WERI-Rb-1 (cell line): ENCODE measurements at regions not wholly inside any gene's neighbourhood (a gene's known extent, or its start where the extent isn't known, plus 50 kb on each side); places are given as distances from the start of the nearest gene placed in this dataset.

ENCODE experiments used
- DNase-seq: peaks from one replicate; pipeline ENCODE4 v3.0.0-alpha.2; 2020
- H3K27ac ChIP-seq: fragments of 250-450 bp; sonication (Bioruptor Pico); 2 replicates; pipeline ENCODE4 v1.5.1; 2020; ENCODE audit warnings: mild to moderate bottlenecking, moderate library complexity
- H3K27me3 ChIP-seq: fragments of 250-450 bp; sonication (Bioruptor Pico); 2 replicates; pipeline ENCODE4 v1.5.1; 2021; ENCODE audit warnings: mild to moderate bottlenecking, low read depth, moderate library complexity; ENCODE audit not compliant: insufficient read depth, severe bottlenecking
- H3K36me3 ChIP-seq: fragments of 250-450 bp; sonication (Bioruptor Pico); 2 replicates; pipeline ENCODE4 v1.5.1; 2020; ENCODE audit warnings: mild to moderate bottlenecking, moderate library complexity
- H3K4me3 ChIP-seq: 2 replicates; pipeline ENCODE4 v1.5.1; 2011; ENCODE audit warnings: low read depth, mild to moderate bottlenecking, control low read depth, low read length
- H3K9me3 ChIP-seq: fragments of 250-450 bp; sonication (Bioruptor Pico); 2 replicates; pipeline ENCODE4 v1.5.1; 2021; ENCODE audit warnings: mild to moderate bottlenecking, moderate library complexity; ENCODE audit not compliant: severe bottlenecking
- CTCF ChIP-seq: IDR thresholded peaks from 2 replicates; pipeline ENCODE4 v1.5.1; 2011; ENCODE audit warnings: low read depth, mild to moderate bottlenecking, control low read depth, inconsistent platforms, low read length

DNA sequence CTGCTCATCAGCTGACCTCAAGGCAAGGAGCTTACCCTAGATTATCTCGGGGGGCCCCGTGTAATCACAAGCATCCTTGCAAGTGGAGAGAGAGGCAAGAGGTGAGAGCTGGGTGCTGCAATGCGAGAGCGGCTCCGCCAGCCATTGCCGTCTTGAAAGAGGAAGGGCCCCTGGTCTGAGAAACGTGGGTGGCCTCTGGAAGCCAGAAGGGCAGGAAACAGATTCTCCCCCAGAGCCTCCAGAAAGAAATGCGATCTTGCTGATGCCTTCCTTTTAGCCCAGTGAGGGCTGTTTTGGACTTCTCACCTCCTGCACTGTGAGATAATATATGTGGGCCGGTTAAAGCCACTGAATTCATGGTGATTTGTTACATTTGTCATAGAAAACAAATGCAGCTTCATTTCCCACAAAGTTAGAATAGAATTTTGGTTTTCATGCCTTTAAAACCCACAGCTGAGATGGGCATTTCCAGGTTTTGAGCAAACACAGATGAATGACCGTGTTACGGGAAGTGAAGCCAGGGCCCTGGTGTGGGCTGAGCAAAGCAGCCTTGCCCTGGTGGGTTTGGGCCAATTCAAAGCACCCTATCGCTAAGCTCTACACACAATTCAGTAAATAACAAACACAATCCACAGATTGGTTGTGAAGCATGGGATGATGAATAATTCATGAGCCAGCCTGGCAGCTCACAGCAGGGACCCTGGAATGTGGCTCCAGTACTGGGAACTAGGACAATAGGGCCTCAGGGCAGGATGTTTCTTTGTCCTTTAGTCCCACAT, 319.9 kb upstream of the HS6ST1 start:
- DNase-seq = peak; percentile 60
- H3K27ac ChIP-seq = no peak overlapping the region
- H3K9me3 ChIP-seq = no peaks in the 10 kb centered on the region
- no peak for TF ChIP-seq CTCF
- no peak overlapping the region for H3K4me3 ChIP-seq
- peaks cover 2% of the 10 kb centered on the region for H3K27me3 ChIP-seq
- no peaks in the 10 kb centered on the region for H3K36me3 ChIP-seq

GRCh38 chr2:128639120-128639477, 320.4 kb upstream of the HS6ST1 start:
- Histone ChIP-seq H3K9me3 (no peaks in the 10 kb centered on the region), H3K36me3 (no peaks in the 10 kb centered on the region), H3K27ac (no peak overlapping the region), H3K4me3 (no peak overlapping the region), H3K27me3 (peaks cover 2% of the 10 kb centered on the region)
- no peak for TF ChIP-seq CTCF
- no peak for DNase-seq

DNA sequence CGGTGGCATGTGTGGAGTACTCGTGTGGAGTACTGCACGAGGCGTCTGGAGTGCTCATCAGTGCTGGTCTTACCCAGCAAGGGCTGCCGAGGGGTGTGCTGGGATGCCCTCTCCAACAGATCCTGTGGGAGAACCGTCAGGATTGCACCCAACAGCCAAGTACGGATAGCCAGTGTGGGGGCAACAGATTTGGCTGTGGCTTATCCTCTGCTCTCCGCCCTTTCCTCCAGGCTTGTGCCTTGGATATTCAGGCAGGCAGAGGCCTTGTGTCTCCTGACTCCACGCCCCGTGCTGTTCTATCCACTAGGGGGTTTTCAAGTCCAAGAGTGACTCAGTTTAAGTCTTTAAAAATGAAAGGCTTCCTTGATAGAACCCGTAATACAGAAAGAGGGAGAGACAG, 321.0 kb upstream of the HS6ST1 start:
- H3K27ac ChIP-seq = no peak overlapping the region
- no peak for TF ChIP-seq CTCF
- no peak overlapping the region for H3K4me3 ChIP-seq
- peaks cover 2% of the 10 kb centered on the region for H3K27me3 ChIP-seq
- no peaks in the 10 kb centered on the region for H3K36me3 ChIP-seq
- H3K9me3 ChIP-seq = no peaks in the 10 kb centered on the region
- no peak for DNase-seq

DNA sequence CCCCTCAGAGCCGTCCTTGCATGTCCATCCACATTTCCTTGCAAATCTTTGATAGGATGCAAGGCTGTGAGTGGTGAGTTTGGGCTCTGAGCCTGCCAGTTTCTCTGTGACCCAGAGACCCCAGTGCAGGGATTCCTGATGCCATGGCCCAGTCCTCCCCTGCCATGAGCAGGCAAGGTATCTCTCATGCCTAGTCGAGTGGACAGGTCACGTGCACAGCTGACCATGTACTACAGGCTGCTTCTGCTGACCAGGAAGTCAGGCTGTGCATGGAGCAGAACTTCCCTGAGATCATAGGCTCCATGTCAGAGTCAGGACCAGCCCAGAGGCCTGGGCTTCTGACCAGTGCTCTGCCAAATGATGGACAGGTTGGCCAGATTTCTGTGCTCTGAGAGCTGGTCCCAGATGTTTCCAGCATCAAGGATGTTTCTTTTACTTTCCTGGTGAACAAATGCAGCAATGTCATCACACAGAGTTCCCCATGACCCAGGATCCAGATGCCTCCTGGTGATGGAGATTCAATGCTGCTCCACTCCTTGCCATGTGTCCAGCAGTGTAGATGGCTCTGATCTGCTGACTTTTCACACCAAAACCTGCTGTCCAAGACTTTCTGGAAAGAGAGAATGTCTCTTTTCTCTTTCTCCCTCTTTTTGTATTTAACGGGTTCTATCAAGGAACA, 321.6 kb upstream of the HS6ST1 start:
- H3K4me3 ChIP-seq = no peak overlapping the region
- DNase-seq = no peak
- no peaks in the 10 kb centered on the region for H3K36me3 ChIP-seq
- peaks cover 2% of the 10 kb centered on the region for H3K27me3 ChIP-seq
- no peak overlapping the region for H3K27ac ChIP-seq
- TF ChIP-seq CTCF = no peak
- H3K9me3 ChIP-seq = no peaks in the 10 kb centered on the region

DNA sequence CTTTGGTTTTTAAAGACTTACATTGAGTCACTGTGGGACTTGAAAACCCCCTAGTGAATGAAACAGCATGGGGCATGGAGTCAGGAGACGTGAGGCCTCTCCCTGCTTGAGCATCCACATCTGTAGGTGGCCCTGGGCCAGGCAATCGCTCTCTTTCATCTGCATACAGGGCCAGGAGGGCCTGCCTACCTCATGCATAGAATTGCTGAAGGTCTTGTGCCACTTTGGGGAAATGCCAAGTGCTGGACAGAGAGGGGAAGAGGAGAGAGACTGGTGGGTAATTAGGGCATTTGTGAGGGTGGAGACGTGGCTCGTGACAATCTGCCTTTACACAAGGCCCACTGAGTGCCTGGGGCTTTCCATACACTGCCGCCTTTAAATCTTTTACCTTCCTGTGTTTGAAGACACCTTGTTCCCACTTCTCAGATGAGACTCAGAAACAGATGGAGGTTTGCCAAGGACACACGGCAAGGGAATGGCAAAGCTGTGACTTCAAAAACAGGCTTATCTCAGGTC, 322.2 kb upstream of the HS6ST1 start:
- no peak overlapping the region for H3K27ac ChIP-seq
- no peaks in the 10 kb centered on the region for H3K9me3 ChIP-seq
- no peak for DNase-seq
- H3K4me3 ChIP-seq = no peak overlapping the region
- H3K27me3 ChIP-seq = peaks cover 2% of the 10 kb centered on the region
- TF ChIP-seq CTCF = no peak
- no peaks in the 10 kb centered on the region for H3K36me3 ChIP-seq
